Loucy (cell line): ENCODE measurements at regions not wholly inside any gene's neighbourhood (a gene's known extent, or its start where the extent isn't known, plus 50 kb on each side); places are given as distances from the start of the nearest gene placed in this dataset.

Experiments used
- CTCF ChIP-seq: fragments of 200-600 bp; sonication (generic); conservative IDR thresholded peaks from 2 replicates; pipeline ENCODE4 v1.5.1; 2014; ENCODE audit warnings: mild to moderate bottlenecking, antibody characterized with exemption, low read length
- EZH2phosphoT487 ChIP-seq: fragments of 200-600 bp; IDR thresholded peaks from 2 replicates; pipeline ENCODE4 v1.6.1; 2018; ENCODE audit warnings: antibody characterized with exemption, mild to moderate bottlenecking, moderate library complexity, borderline replicate concordance

DNA sequence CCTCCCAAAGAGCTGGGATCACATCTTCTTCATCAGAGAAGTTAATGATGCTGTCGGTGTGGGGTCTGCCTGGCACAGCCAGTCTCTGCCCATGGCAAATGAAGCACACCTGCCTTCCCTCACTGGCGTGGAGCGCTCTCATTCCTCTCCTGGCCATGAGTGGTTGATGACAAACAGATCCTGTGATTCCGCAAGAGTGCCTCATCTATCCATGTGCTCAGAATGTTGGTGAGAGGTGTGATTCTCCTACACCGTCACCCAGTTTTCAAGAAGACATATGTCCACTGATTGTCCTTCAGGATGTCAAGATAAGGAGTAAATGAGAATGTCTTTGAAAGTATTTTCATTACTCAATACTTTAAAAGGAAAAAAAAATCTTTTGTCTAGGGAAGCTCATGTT, 97.5 kb upstream of the GGTLC1 start:
- TF ChIP-seq CTCF, result no peak
- no peak for TF ChIP-seq EZH2phosphoT487
